NOMO-1 treated with DMSO at 0.1 percent for 48 hours (cell line): ENCODE measurements at regions not wholly inside any gene's neighbourhood (a gene's known extent, or its start where the extent isn't known, plus 50 kb on each side); places are given as distances from the start of the nearest gene placed in this dataset.

Experiments
- DNase-seq: peaks from one replicate; lab custom pipeline; 2025; ENCODE audit not compliant: unreplicated experiment; lab: John Stamatoyannopoulos, UW

- no peak for DNase-seq
Measured at GRCh38 chr2:52882974-52883373, 884.6 kb upstream of the CHAC2 start.

GRCh38 chr2:52881606-52882005, 886.0 kb upstream of the CHAC2 start:
- DNase-seq, result no peak

GRCh38 chr2:52880872-52881271, 886.7 kb upstream of the CHAC2 start:
- DNase-seq, result no peak

GRCh38 chr2:52879561-52879960, 888.0 kb upstream of the CHAC2 start:
- no peak for DNase-seq

GRCh38 chr2:52877703-52878102, 889.9 kb upstream of the CHAC2 start:
- DNase-seq, result no peak

- DNase-seq, result no peak
Measured at GRCh38 chr2:52874466-52875106, 893.0 kb upstream of the CHAC2 start.

- DNase-seq, result no peak
Measured at GRCh38 chr2:52862801-52863200, 904.8 kb upstream of the CHAC2 start.

GRCh38 chr2:52861596-52861995, 906.0 kb upstream of the CHAC2 start:
- no peak for DNase-seq

GRCh38 chr2:52859065-52859464, 908.5 kb upstream of the CHAC2 start:
- DNase-seq, result no peak

- DNase-seq, result no peak
Measured at GRCh38 chr2:52857722-52858121, 909.9 kb upstream of the CHAC2 start.

GRCh38 chr2:52852006-52852405, 915.6 kb upstream of the CHAC2 start:
- DNase-seq, result no peak

GRCh38 chr2:52844701-52845423, 922.7 kb upstream of the CHAC2 start:
- DNase-seq, result no peak

- no peak for DNase-seq
Measured at GRCh38 chr2:52835909-52836308, 931.7 kb upstream of the CHAC2 start.

GRCh38 chr2:52831216-52831615, 936.4 kb upstream of the CHAC2 start:
- DNase-seq, result no peak

GRCh38 chr2:52828112-52828511, 939.5 kb upstream of the CHAC2 start:
- no peak for DNase-seq

GRCh38 chr2:52821631-52822030, 946.0 kb upstream of the CHAC2 start:
- DNase-seq, result no peak

- no peak for DNase-seq
Measured at GRCh38 chr2:52818958-52819357, 948.6 kb upstream of the CHAC2 start.

- DNase-seq, result peak; percentile 2
Measured at GRCh38 chr2:52810460-52810859, 957.1 kb upstream of the CHAC2 start.

GRCh38 chr2:52805901-52806410, 961.6 kb upstream of the CHAC2 start:
- no peak for DNase-seq

GRCh38 chr2:52794581-52794980, 973.0 kb upstream of the CHAC2 start:
- no peak for DNase-seq

- DNase-seq, result no peak
Measured at GRCh38 chr2:52779446-52779845, 988.2 kb upstream of the CHAC2 start.

- DNase-seq, result no peak
Measured at GRCh38 chr2:52776571-52776970, 991.0 kb upstream of the CHAC2 start.

- DNase-seq, result no peak
Measured at GRCh38 chr2:52775674-52776073, 991.9 kb upstream of the CHAC2 start.
